T-helper 2 cell treated with Interferon-gamma antibody and Interleukin-4, amounts not matched to agents 5 μg/mL and 100 μg/mL, for 36 hours (primary cell): ENCODE measurements at regions not wholly inside any gene's neighbourhood (a gene's known extent, or its start where the extent isn't known, plus 50 kb on each side); places are given as distances from the start of the nearest gene placed in this dataset.

Source experiments
- DNase-seq: peaks from one replicate; pipeline ENCODE4 v3.0.0; 2021; ENCODE audit warnings: low spot score
- H3K27ac Mint-ChIP-seq: one replicate; pipeline ENCODE4 v1.8.0; 2021; ENCODE audit warnings: mild to moderate bottlenecking, mixed read lengths
- H3K27me3 Mint-ChIP-seq: one replicate; pipeline ENCODE4 v1.8.0; 2021; ENCODE audit warnings: low read depth, mixed read lengths
- H3K36me3 Mint-ChIP-seq: one replicate; pipeline ENCODE4 v1.8.0; 2021; ENCODE audit warnings: low read depth, mixed read lengths
- H3K4me1 Mint-ChIP-seq: one replicate; pipeline ENCODE4 v1.8.0; 2021; ENCODE audit warnings: low read depth, mixed read lengths
- H3K4me3 Mint-ChIP-seq: one replicate; pipeline ENCODE4 v1.8.0; 2022; ENCODE audit warnings: mild to moderate bottlenecking, moderate library complexity, mixed read lengths
- H3K9me3 Mint-ChIP-seq: one replicate; pipeline ENCODE4 v1.8.0; 2021; ENCODE audit warnings: mixed read lengths

DNA sequence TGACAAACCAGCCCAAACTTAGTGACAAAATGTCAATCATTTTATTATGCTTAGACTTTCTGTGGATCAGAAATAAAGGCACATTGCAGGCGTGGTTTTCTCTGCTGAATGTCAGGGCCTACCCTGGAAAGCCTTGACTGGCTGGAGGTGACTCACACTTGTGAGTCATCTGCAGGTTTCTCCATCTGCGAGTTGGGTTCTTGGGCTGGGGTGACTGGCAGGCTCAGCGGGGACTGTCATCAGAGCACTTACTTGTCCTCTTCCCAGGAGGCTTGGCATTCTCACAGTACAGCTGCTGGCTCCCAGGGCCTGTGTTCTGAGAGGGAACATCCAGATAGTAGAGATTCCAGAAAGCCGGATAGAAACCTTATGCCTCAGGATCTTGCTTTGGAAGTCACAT is 153.8 kb upstream of the AGA start:
- Mint-ChIP-seq H3K27ac (no peak overlapping the region), H3K4me3 (no peak overlapping the region), H3K36me3 (no peaks in the 10 kb centered on the region), H3K9me3 (no peaks in the 10 kb centered on the region), H3K27me3 (no peaks in the 10 kb centered on the region), H3K4me1 (peaks cover 6% of the 10 kb centered on the region)
- peak; percentile 54 for DNase-seq

DNA sequence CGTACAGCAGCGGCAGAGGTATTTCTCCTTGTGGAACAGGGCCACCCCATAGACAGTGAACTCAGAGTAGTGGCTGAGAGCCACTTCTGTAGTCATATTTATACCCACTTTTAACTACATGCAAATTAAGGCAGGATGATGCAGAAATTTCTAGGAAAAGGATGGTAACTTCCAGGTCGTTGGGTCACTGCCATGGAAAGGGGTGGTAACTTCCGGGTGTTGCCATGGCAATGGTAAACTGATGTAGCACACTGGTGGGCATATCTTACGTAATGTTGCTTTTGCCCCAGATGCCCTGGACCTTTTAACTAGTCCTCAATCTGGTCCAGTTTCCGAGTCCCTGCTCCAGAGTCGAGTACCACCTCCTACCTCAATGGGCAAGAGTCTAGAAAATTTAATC is 154.8 kb upstream of the AGA start:
- Mint-ChIP-seq H3K27me3 (no peaks in the 10 kb centered on the region), H3K36me3 (no peaks in the 10 kb centered on the region), H3K9me3 (no peaks in the 10 kb centered on the region), H3K4me1 (peaks cover 6% of the 10 kb centered on the region), H3K4me3 (no peak overlapping the region), H3K27ac (no peak overlapping the region)
- DNase-seq = no peak

- Mint-ChIP-seq H3K9me3 (no peaks in the 10 kb centered on the region), H3K4me3 (no peak overlapping the region), H3K27ac (no peak overlapping the region), H3K36me3 (no peaks in the 10 kb centered on the region), H3K27me3 (no peaks in the 10 kb centered on the region), H3K4me1 (no peaks in the 10 kb centered on the region)
- no peak for DNase-seq
Observed at GRCh38 chr4:177605252-177605651, 163.0 kb upstream of the AGA start.

- no peaks in the 10 kb centered on the region for H3K36me3 Mint-ChIP-seq
- no peak for DNase-seq
- H3K27ac Mint-ChIP-seq = no peak overlapping the region
- no peaks in the 10 kb centered on the region for H3K27me3 Mint-ChIP-seq
- H3K4me1 Mint-ChIP-seq = no peaks in the 10 kb centered on the region
- H3K4me3 Mint-ChIP-seq = no peak overlapping the region
- H3K9me3 Mint-ChIP-seq = no peaks in the 10 kb centered on the region
Observed at GRCh38 chr4:177607111-177607573, 164.9 kb upstream of the AGA start.

DNA sequence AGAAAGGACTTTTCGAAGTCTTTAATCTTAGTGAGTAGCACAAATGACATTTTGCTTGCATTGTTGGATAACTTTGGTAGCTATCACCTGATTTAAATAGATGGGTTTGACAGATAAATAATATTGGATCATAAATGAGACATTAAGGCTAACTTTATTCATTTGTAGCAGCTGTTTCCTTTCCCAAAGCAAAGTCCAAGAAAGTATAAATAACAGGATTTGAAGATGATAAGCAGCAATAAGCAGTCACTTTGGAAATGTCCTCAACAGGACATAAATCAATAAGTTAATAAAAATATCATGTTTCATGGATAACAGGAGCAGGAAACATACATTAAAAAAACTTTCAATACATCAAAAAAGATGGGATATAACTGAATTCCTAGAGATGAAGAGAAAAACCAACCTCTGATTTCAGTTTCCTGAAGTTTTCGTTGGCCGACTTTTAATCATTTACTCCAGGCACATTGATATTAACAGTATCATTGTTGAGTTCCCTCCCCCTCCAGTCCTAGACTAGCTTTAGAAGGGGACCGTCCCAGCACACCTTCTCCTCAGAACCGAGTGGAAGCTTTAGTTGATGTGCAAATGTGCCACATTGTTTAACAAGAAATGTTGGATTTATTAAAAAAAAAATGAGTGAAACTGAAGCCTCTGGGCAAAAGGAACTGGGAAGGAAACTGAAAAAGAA is 169.9 kb upstream of the AGA start:
- Mint-ChIP-seq H3K27ac (no peak overlapping the region), H3K36me3 (no peaks in the 10 kb centered on the region), H3K9me3 (no peaks in the 10 kb centered on the region), H3K4me3 (no peak overlapping the region), H3K27me3 (no peaks in the 10 kb centered on the region), H3K4me1 (no peaks in the 10 kb centered on the region)
- no peak for DNase-seq

- no peak overlapping the region for H3K27ac Mint-ChIP-seq
- no peak for DNase-seq
- H3K4me1 Mint-ChIP-seq = no peaks in the 10 kb centered on the region
- no peaks in the 10 kb centered on the region for H3K27me3 Mint-ChIP-seq
- no peak overlapping the region for H3K4me3 Mint-ChIP-seq
- no peaks in the 10 kb centered on the region for H3K9me3 Mint-ChIP-seq
- H3K36me3 Mint-ChIP-seq = no peaks in the 10 kb centered on the region
Observed at GRCh38 chr4:177612684-177613083, 170.4 kb upstream of the AGA start.

- no peaks in the 10 kb centered on the region for H3K36me3 Mint-ChIP-seq
- no peak for DNase-seq
- H3K9me3 Mint-ChIP-seq = no peaks in the 10 kb centered on the region
- H3K27ac Mint-ChIP-seq = no peak overlapping the region
- H3K4me3 Mint-ChIP-seq = no peak overlapping the region
- H3K27me3 Mint-ChIP-seq = no peaks in the 10 kb centered on the region
- no peaks in the 10 kb centered on the region for H3K4me1 Mint-ChIP-seq
Observed at GRCh38 chr4:177632481-177632880, 190.2 kb upstream of the AGA start.

GRCh38 chr4:177638871-177639270 is 196.6 kb upstream of the AGA start:
- Mint-ChIP-seq H3K27me3 (no peaks in the 10 kb centered on the region), H3K27ac (no peak overlapping the region), H3K4me1 (no peaks in the 10 kb centered on the region), H3K4me3 (no peak overlapping the region), H3K36me3 (no peaks in the 10 kb centered on the region), H3K9me3 (no peaks in the 10 kb centered on the region)
- DNase-seq = no peak

- Mint-ChIP-seq H3K4me1 (no peaks in the 10 kb centered on the region), H3K27ac (no peak overlapping the region)
Observed at GRCh38 chr4:177640864-177641263, 198.6 kb upstream of the AGA start.

DNA sequence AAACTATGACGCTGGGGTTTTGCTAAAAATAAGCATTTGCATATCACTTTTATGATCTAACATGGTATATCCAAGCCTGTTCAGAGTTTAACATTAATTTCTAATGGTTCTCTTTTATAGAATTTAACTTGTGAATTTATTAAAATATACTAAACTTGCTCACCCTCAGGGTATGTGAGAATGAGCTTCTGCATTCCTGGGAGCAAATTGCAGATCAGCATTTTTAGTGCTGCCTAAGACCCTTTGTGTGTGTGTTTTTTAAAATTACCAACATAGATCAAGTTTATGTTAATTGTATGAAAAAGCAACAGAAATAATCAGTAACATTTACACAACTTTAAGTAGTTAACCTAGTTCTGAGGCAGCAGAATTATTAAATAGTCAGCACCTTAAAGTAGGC is 218.0 kb upstream of the AGA start:
- no peak for DNase-seq
- Mint-ChIP-seq H3K27me3 (no peaks in the 10 kb centered on the region), H3K4me1 (no peaks in the 10 kb centered on the region), H3K9me3 (peaks cover 4% of the 10 kb centered on the region), H3K27ac (no peak overlapping the region), H3K4me3 (no peak overlapping the region), H3K36me3 (no peaks in the 10 kb centered on the region)

More at GRCh38 chr4:177640864-177641263, 198.6 kb upstream of the AGA start:
- Mint-ChIP-seq H3K4me3 (no peak overlapping the region), H3K27me3 (no peaks in the 10 kb centered on the region), H3K36me3 (no peaks in the 10 kb centered on the region), H3K9me3 (no peaks in the 10 kb centered on the region)
- no peak for DNase-seq

- Mint-ChIP-seq H3K36me3 (no peaks in the 10 kb centered on the region), H3K27ac (no peak overlapping the region)
Observed at GRCh38 chr4:177667687-177668086, 225.4 kb upstream of the AGA start.

DNA sequence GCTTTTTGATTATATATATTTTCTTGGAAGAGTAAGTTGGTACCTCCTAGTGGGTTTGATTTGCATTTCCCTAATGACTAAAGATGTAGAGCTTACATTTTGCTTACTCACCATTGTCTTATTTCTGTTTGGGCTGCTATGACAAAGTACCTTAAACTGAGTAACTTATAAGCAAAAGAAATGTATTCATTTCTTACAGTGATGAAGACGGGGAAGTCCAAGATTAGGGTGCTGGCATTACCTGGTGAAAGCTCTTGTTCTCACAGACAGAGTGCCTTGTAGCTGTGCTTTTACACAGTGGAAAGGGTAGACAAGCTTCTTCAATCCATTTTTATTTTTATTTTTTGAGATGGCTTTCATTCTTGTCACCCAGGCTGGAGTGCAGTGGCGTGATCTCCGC is 229.2 kb upstream of the AGA start:
- Mint-ChIP-seq H3K4me3 (no peak overlapping the region), H3K4me1 (no peaks in the 10 kb centered on the region), H3K27me3 (no peaks in the 10 kb centered on the region), H3K9me3 (no peaks in the 10 kb centered on the region), H3K27ac (no peak overlapping the region), H3K36me3 (no peaks in the 10 kb centered on the region)
- no peak for DNase-seq

More at GRCh38 chr4:177667687-177668086, 225.4 kb upstream of the AGA start:
- Mint-ChIP-seq H3K27me3 (no peaks in the 10 kb centered on the region), H3K4me3 (no peak overlapping the region), H3K9me3 (no peaks in the 10 kb centered on the region), H3K4me1 (no peaks in the 10 kb centered on the region)
- DNase-seq = no peak

DNA sequence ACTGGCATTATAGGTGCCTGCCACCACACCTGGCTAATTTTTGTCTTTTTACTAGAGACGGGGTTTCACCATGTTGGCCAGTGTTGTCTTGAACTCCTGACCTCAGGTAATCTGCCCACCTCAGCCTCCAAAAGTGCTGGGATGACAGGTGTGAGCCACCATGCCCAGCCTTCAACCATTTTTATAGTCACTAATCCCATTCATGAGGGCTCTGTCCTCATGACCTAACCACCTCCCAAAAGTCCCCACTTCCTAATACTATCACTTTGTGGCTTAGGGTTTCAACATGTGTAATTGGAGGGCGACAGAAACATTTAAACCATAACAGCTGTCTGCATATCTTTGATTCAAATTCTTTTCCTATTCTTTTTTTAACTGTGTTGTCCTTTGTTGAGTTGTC is 229.6 kb upstream of the AGA start:
- no peak overlapping the region for H3K4me3 Mint-ChIP-seq
- DNase-seq = no peak
- no peak overlapping the region for H3K27ac Mint-ChIP-seq
- H3K4me1 Mint-ChIP-seq = no peaks in the 10 kb centered on the region
- no peaks in the 10 kb centered on the region for H3K27me3 Mint-ChIP-seq
- H3K9me3 Mint-ChIP-seq = no peaks in the 10 kb centered on the region
- no peaks in the 10 kb centered on the region for H3K36me3 Mint-ChIP-seq

DNA sequence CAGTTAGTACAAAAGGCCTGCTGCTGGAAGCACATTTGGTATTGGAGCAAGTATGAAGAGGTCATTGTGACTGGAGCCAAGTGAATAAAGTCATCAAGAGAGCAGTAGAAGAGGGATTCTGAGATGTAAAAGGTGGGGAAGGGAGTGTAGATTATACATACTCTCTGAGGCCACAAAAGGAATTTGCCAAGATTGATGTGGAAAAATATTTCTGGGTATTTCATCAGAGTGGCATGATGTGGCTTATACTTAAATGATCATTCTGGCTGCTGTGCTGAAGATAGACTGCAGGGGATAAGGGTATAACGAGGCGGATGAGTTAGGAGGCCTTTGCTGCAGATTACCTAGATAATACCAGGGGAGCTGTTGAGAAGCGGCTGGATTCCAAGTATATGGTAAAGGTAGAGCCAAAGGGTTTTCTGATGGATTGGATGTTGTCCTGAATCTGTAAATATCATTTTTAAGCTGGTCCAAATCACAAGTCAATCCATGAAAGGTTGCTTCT is 231.8 kb upstream of the AGA start:
- Mint-ChIP-seq H3K9me3 (no peaks in the 10 kb centered on the region), H3K4me1 (no peaks in the 10 kb centered on the region), H3K27ac (no peak overlapping the region)

GRCh38 chr4:177680308-177680707 is 238.1 kb upstream of the AGA start:
- Mint-ChIP-seq H3K4me1 (peaks cover 4% of the 10 kb centered on the region), H3K9me3 (no peaks in the 10 kb centered on the region), H3K36me3 (no peaks in the 10 kb centered on the region), H3K4me3 (no peak overlapping the region), H3K27ac (no peak overlapping the region), H3K27me3 (no peaks in the 10 kb centered on the region)
- no peak for DNase-seq

More for the DNA sequence above, 231.8 kb upstream of the AGA start:
- DNase-seq = no peak
- no peaks in the 10 kb centered on the region for H3K36me3 Mint-ChIP-seq
- no peaks in the 10 kb centered on the region for H3K27me3 Mint-ChIP-seq
- no peak overlapping the region for H3K4me3 Mint-ChIP-seq
